ENCODE measurements at regions not wholly inside any gene's neighbourhood (a gene's known extent, or its start where the extent isn't known, plus 50 kb on each side); places are given as distances from the start of the nearest gene placed in this dataset.
A peak's percentile ranks its signal among the peaks of the same experiment; 100 is the strongest.

DNA sequence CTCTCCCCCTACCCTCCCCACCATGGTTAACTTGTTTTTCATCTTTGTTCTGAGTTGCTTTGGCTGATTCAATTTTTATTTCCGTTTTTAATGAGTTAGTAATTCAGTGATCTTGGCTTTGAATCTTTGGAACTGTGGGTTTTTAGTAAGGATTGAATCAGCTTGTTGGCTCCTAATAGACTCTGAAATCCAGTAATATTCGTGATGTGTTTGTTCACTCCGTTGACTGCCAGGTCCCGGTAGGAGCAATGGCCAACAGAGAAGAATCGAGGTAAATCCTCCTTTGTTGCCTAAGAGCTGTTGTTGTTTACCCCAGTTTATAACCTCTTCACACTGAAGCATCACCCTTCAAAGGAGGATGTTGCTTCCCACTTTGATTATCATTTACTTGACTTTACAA, 92.7 kb downstream of the PCSK1 start:
- DNase-seq (ENCODE audit: low read depth in 2 of 2), result no peak

DNA sequence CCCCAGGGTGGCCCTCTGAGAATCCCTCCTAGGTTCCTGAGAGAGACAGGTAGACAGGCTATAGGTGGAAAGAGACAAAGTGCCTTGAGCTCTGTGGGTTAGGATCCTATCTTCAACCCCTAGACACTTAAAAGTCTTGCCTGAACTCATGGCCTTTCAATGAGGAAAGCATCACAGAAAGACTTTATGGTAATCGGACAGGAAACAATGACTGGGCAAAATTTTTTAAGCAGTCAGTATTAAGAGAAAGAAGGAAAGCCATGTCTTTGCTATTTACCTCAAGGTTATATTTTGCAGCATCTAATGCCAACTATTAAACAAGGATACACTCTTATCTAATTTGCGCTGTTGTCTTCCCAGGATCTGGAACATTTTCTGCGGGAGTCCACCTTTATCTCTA, 93.2 kb downstream of the PCSK1 start:
- DNase-seq (ENCODE audit: low read depth in 2 of 2), result no peak

DNA sequence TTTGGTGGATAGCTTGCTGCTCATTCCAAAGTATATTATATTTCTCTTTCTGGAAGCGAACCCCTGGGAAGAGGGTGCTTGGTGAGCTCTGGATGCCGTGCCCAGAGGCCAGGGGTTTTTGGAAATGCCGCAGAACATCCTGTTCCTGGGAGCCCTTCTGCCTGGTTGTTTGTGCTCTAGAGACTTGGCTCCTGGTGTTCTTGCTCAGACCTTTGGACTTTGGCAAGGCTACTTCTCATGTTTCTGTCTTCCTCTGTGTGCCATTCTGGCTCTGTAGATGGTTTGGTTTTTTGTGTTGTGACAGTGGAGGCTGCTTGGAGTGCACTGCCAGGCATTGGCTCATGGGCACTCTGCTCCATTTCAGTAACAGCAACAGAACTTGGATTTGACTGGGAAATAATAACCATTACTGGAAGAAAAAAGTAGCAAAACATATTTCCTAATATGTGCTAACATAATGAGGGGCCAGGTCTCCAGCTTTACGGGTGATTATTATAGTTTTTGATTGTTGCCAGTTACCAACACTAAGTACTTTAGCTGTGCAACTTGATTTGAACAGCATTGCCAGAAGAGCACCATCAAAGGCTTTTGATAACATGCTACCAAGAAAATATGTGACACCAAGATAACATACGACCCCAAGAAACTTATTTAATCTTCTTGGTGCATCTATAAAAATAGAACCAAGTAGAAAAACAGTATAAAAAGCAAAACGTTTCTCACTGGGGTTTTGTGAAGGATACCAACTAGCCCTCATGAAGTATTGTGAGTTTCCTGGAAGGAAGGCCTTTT, 94.2 kb downstream of the PCSK1 start:
- DNase-seq (ENCODE audit: low read depth in 2 of 2), result no peak

DNA sequence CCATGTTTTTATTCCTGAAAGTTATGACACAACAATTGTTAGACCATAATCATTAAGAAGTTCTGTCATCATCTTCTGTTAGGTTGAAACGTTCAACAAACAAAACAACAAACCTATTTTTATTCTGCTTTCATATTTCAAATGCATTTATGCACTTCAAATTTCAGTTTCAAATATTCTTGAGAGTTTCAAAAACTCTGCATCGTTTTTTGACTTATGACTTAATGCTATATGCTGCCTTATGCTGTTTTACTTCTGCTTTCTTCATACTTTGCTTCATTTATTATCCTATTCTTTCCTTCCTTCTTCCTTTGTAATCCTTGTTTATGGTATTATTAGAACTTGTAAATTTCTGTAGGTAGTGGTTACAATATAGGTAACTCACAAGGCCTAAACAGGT, 95.0 kb downstream of the PCSK1 start:
- DNase-seq (ENCODE audit: low read depth in 2 of 2), result no peak

DNA sequence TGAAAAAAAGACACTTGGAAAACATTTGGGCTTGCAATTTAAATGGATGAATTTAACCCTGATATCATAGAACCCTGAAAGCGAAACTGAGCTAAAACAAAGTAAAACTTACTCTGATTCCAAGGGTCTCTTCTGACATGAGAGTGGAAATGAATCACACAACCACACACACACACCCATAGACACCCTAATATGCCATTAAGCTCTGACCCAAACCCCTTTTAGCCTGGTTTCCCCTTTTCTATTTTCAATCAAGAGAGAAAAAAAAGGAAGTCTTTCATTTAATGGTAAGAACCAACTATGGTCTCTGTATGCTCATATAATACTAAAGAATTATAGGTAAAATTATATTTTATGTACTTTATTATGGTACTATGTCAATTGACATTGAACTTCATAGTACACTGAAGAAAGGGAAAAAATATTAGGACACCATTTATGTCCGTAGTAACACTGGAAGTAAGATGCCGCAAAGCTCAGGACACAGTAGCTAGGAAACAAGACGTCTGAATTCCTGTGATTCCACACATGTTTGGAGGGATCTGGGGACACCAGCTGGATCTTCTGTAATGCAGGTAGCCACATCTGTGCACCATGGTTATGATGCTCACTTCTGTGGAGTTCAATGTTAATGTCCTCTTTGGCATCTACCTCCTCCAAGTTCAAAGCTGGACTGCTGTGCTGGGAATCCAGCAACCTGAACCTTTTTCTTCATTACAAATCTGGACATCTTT, 95.8 kb downstream of the PCSK1 start:
- DNase-seq (ENCODE audit: low read depth in 2 of 2), result no peak

DNA sequence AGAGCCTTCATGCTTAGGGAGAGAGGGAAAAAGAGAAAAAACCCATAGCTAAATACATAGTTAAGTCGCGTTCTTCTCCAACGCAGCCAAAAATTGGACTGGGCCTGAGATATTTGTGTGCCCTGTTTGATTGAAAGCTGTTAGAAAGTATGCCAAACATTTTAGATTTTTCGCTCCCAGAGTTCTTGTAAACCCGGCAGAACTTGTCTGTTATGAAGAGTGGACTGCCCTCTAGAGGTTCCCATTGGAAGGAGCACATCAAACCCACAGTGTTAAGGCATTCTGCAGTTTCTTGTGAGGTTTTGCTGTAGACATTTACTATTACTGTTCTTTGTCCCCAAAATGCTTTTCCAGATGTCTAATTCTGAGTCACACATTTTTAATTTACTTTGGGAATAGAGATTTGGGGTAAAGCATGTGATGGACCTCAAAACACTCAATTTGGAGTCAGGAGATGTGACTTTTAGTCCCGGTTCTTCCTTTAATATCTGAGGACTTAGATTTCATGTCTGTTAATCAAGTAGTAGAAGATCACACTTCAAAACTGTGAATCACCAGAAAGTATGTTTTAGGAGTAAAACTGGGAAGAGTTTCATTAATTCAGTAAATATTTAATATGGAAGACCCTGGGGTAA, 96.6 kb downstream of the PCSK1 start:
- peak; percentile 75 to 90 for DNase-seq (ENCODE audit: low read depth in 2 of 2)

DNA sequence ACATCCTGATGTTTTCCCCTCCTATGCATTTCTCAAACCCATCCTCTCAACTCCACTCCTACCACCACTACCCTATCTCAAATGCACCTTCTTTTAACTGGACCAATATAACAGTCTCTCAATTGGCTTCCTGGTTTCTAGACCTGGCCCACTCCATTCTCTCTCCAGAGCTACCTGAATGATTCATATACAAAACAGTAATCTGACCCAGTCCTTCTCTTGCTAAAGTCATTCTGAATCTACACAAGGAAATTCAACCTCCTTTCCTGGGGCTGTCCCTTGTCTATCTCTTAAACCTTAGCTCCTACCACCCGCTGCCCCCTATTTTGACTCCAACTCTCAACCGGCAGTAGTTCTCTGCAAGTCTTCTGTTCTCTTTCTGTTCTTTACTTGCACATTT, 97.2 kb downstream of the PCSK1 start:
- no peak for DNase-seq (ENCODE audit: low read depth in 2 of 2)

DNA sequence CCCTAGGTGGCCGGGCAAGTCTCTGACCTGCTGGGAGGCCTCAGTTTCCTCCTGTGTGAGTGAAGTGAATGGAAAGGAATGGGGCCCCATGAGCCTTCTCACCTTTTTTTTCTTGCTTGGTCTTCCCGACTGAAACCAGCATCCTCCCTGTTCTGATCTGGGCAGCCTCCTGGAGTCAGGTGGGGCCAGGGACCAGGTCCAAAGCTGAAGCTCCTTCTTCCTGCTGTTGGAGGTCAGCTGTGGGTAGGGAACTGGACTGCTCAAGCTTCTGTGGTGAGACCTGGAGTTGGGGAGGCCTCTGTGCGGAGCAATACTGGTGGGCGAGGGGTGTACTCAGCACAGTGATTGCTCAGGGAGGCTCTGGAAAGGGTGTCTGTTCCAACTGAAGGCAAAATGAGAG, 99.7 kb downstream of the PCSK1 start:
- no peak for DNase-seq (ENCODE audit: low read depth in 2 of 2)

DNA sequence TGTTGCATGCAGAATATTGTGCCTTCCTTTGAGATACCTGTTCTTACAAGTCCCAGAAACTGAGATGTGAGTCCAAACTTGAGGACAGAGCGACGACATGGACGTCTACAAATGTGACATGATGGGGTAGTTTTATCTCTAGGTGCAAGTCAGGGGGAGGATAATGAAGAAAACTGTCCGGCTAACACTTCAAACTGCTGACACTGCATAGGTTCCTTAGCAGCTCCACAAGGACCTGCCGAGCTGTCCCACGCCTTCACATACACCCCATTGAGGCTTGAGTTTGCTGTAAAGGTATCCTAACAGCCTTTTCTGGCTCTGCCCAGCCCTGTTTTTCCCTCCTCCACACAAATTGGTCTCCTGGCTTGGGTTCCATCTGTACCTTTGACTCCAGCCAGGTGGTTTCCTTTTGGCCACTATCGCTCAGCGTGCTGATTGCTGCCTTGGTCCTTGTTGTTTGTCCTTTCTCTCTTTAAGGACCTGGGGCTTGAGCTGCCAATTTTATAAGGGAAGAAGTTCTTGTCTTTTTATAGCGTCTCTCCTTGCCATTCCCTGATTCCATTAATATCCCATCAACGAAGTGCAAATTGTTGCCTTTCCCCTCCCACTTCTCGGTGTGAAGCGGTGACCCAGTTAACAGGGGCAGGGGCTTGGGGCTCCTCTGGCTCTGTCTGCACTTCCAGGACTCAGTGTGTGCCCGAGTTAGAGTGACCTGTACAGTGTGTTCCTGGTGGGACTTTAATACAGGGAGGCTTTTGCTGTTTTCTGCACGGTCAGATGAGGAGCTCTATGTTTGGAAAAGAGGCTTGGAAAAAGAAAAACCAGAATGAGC, 100.3 kb downstream of the PCSK1 start:
- no peak for DNase-seq (ENCODE audit: low read depth in 2 of 2)

DNA sequence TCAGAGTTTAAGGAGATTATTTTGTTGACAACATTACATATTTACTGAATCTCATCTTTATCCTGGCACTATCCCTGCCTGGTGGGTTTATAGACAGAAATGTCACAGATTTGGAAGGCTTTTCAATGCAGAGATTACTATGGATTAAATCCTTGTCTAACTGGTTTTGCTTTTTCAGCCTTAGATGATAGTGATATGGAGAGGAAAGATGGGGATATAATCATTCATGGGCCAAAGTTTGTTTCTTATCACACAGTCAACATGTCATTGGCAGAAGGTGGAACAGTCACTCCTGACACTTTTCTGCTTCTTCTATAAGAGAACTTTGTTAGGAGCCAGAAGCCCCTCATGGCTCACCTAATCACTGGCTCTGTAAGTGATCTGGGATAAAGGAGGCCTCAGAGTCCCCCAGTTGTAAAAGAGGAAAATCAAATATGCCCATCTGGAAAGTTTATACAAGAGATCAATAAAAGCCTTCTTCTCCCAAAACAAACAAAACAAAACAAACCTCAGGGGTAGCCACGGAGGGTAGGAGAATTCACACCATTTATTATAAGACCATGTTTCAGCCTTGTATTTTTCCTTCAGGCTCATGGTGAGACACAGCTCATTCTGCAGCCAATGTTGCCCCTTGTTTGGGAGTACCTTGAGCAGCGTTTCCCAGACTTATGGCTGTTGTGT, 101.2 kb downstream of the PCSK1 start:
- DNase-seq (ENCODE audit: low read depth in 2 of 2), result no peak

DNA sequence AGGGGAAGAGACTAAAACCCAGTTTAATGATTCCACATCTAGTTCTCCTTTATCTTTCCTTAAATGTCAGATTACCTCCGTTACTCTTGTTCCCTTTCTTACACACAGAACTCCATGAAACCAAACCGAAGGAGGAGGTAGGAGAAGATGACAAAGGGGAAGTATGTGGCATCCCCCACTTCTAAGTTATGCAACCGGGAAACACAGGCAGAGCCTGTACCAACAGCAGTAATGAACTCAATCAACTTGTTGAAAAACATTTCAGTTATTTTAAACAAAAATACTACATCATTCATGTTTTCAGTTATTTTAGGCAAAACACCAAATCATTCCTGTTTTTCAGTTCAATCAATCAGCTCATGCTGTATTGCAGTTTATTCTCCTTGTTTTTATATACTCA, 101.8 kb downstream of the PCSK1 start:
- peak in 1 of 2 donors; percentile 54 for DNase-seq (ENCODE audit: low read depth in 2 of 2)

DNA sequence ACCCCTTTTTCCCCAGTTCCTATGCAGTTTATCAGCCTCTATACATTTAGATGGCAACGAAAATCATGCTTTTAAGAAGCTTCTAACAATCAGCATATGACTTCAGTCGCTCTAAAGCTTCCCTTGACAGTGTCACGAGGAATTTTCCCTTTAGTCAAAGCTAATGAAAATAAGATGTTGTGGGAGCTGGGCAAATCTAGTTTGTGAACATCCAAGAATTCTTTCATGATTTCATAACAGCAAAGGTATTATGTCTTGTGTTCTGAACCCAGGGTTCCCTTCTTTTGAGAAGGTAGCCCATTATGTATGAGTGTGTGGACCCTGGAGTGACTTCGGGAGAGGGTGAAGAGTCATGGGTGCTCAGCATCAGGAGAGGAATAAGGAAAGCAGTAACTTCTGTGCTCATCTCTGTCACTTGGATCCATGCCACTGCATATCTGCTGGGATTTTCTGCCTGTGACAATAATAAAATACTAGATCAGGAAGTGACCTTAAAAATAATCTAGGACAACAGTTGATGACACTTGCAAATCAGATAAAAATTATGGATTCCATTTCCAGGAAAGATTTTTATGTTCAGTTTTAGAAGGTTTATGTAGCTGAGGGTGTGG, 102.4 kb downstream of the PCSK1 start:
- peak in 1 of 2 donors; percentile 35 for DNase-seq (ENCODE audit: low read depth in 2 of 2)

DNA sequence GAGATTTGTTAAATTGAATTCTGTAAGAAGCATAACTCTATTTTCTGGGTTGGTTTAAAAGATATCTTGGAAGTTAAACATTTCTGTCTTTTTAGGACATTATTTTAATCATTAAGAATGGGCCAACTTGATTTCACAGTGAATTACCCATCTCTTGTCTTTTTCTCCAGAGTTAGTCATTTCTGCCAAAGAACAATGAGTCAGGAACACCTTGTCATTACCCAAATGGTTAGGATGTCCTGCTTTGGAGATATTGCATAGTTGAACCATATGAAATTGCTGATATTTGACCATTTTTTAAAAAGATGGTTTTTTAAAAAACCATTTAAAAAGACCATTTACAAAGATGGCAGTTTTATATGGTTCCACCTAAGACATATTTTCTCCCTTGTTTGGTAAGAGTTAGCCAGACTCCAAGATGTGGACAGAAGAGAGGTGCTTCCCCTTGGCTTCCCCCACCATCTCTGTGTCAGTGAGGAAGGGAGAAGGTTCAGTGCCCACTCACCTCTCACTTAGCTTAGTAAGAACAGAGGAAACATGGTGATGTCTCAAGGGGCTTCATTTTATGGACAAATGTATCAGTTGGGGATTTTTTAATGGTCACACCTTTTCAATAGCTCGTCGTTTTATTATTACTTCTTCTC, 103.0 kb downstream of the PCSK1 start:
- DNase-seq (ENCODE audit: low read depth in 2 of 2), result no peak

DNA sequence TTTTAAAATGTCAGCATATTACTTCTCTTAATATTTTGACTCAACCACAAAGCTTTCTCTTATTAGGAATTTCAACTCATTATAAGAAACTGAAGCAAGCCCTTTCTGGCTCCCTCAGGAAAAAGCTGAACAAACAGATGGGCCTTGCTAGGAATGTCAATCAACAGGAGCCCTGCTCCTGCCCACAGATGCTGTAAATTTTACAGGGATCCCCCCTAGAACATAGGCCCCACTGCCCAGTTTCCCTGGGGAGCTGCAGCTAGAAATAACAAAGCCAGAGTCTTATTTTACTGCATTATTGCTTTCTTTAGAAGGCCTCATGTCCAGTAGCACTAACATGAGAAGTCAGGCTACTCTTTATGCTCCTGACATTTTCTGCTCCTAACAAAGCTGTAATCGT, 103.8 kb downstream of the PCSK1 start:
- DNase-seq (ENCODE audit: low read depth in 2 of 2), result peak in 1 of 2 donors; percentile 81

DNA sequence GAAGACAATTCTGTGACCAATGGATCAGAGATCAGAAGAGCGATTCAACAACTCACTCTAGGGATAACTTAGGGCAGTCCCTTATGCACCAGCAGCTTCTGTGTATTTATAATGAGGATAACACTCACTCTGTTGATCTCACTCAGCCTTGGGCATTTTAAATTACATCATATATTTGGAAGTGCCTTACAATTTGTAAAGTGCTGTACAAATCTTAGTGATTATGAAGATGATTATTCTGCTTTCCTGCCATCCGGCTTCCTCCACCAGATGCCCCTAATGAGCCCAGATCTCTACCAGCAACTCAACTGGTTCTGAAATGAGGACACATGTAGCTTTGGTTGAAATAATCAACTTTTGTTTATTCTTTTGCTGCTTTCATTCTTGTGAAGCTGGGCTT, 105.3 kb downstream of the PCSK1 start:
- no peak for DNase-seq (ENCODE audit: low read depth in 2 of 2)

DNA sequence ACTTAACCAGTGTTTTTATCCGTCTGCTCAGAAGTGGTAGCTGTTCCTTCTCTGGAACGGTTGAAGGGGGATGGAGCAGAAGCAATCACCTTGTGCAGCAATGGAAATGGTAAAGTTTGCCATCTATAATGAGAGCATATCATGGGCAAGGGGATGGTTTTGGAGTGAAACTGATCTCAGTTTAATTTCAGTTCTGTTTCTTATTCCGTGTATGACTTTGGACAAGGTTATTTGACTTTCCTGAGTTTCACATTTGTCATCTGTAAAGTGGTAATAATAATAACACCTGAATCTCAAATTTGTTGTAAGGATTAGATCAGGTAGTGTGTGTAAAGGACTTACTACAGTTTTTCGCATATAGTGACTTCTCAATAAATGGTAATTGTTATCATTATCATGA, 106.1 kb downstream of the PCSK1 start:
- DNase-seq (ENCODE audit: low read depth in 2 of 2), result no peak

DNA sequence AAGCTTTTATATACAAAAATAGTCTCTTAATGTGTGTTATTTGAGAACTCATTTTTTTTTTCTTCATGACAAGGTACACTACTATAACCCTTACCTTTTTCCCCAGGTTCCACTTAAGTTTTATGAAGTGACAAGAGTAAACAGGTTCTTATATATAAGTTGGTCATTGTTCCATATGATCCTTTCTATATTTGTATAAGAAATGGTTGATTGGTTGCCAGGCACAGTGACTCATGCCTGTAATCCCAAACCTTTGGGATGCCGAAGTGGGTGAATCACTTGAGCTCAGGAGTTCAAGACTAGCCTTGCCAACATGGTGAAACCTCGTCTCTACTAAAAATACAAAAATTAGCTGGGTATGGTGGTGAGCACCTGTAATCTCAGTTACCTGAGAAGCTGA, 108.3 kb downstream of the PCSK1 start:
- peak in 1 of 2 donors; percentile 35 for DNase-seq (ENCODE audit: low read depth in 2 of 2)

DNA sequence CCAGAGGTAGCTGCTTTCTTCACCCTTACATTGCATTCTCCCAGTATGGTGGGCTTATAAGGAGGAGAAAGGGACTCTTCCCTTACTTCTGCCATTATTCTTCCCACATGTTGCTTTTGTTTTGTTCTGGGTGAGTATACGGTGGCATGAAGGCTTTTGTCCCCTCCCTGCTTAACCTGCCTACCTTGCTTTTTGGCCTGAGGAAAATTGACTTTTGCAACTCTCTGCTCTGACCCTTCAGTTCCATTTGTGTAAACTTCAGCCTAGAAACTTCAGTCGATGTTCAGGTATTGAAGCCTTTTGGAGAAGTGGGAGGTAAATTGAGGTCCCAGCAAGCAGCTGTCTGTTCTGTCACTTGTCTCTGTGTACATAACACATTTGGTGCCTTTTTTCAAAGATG, 110.2 kb downstream of the PCSK1 start:
- DNase-seq (ENCODE audit: low read depth in 2 of 2), result no peak

DNA sequence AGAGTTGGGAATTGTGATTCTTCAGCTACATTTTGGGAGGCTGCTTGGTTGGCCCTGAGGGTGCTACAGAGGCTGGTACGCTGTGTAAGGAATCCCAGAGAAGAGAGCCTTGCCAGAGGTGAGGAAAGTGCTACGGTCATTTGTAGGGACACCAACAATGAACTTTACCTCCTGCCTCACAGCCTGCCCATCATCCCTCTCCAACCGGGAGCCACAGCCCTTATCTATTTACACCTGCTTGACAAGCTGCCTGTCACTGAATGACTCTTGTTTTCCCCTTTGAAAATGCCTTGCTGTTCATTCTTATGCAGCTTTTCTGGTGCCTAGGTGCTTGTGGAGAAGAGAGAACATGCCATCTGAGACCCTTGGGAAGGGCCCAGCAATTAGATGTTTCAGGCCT, 110.8 kb downstream of the PCSK1 start:
- DNase-seq (ENCODE audit: low read depth in 2 of 2), result no peak

DNA sequence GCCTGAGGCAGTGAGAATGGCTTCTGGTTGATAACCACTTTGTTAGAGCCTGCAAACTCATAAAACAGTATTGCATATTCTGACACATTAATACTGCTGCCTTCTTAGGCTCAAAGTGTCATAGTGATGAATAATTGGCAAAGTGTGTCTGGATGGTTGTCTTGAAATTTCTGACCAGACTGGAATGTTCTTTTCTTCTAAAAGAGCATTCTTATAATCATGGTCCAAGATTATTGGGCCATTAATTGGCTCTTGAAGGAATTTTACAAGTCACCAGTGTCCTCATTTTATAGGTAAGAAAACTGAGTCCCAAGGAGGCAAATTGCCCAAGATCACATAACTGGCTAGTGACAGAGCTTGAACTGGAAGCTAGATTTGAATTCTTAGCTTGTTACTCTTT, 111.7 kb downstream of the PCSK1 start:
- DNase-seq (ENCODE audit: low read depth in 2 of 2), result no peak
